OCI-M1 (cell line): ENCODE measurements at regions not wholly inside any gene's neighbourhood (a gene's known extent, or its start where the extent isn't known, plus 50 kb on each side); places are given as distances from the start of the nearest gene placed in this dataset.

Experiments
- DNase-seq: peaks from one replicate; lab custom pipeline; 2025; lab: John Stamatoyannopoulos, UW

GRCh38 chr9:90024823-90025222, 420.0 kb downstream of the GADD45G start:
- DNase-seq = no peak

- DNase-seq = no peak
Observed at GRCh38 chr9:90025816-90026215, 421.0 kb downstream of the GADD45G start.

- no peak for DNase-seq
Observed at GRCh38 chr9:90027296-90027790, 422.5 kb downstream of the GADD45G start.

- no peak for DNase-seq
Observed at GRCh38 chr9:90029386-90029785, 424.6 kb downstream of the GADD45G start.

- peak; percentile 10 for DNase-seq
Observed at GRCh38 chr9:90029996-90030395, 425.2 kb downstream of the GADD45G start.

- no peak for DNase-seq
Observed at GRCh38 chr9:90032296-90033027, 427.6 kb downstream of the GADD45G start.

- DNase-seq = no peak
Observed at GRCh38 chr9:90033028-90033650, 428.3 kb downstream of the GADD45G start.

- no peak for DNase-seq
Observed at GRCh38 chr9:90034071-90034470, 429.3 kb downstream of the GADD45G start.

GRCh38 chr9:90035471-90035870, 430.7 kb downstream of the GADD45G start:
- no peak for DNase-seq

- no peak for DNase-seq
Observed at GRCh38 chr9:90037146-90037797, 432.5 kb downstream of the GADD45G start.

GRCh38 chr9:90038763-90039162, 434.0 kb downstream of the GADD45G start:
- no peak for DNase-seq

GRCh38 chr9:90044263-90044662, 439.5 kb downstream of the GADD45G start:
- no peak for DNase-seq

- DNase-seq = no peak
Observed at GRCh38 chr9:90044710-90045151, 439.9 kb downstream of the GADD45G start.

- DNase-seq = no peak
Observed at GRCh38 chr9:90046317-90046861, 441.6 kb downstream of the GADD45G start.

- no peak for DNase-seq
Observed at GRCh38 chr9:90047828-90048227, 443.0 kb downstream of the GADD45G start.

GRCh38 chr9:90052366-90052765, 447.6 kb downstream of the GADD45G start:
- no peak for DNase-seq

GRCh38 chr9:90053027-90053426, 448.2 kb downstream of the GADD45G start:
- DNase-seq = peak; percentile 7

GRCh38 chr9:90054810-90055209, 450.0 kb downstream of the GADD45G start:
- DNase-seq = no peak

GRCh38 chr9:90055226-90055625, 450.4 kb downstream of the GADD45G start:
- DNase-seq = no peak

GRCh38 chr9:90057361-90057760, 452.5 kb downstream of the GADD45G start:
- DNase-seq = no peak

GRCh38 chr9:90058182-90058763, 453.5 kb downstream of the GADD45G start:
- no peak for DNase-seq

GRCh38 chr9:90059436-90059835, 454.6 kb downstream of the GADD45G start:
- DNase-seq = no peak
